GM12878 (cell line): ENCODE measurements at regions not wholly inside any gene's neighbourhood (a gene's known extent, or its start where the extent isn't known, plus 50 kb on each side); places are given as distances from the start of the nearest gene placed in this dataset.

Experiments used
- ATAC-seq: fragments of 200-7000 bp; cut with Tn5 transposase; 3 replicates; pipeline ENCODE4 v1.9.1; 2020; ENCODE audit warnings: mild to moderate bottlenecking, moderate library complexity
- BruUV-seq: library from RNA; stranded (reverse); fragments of 400-500 nt; replicated peaks from 2 replicates; lab custom pipeline; 2021; lab: Mats Ljungman, UMichigan
- CTCF ChIA-PET: fragments of 300-600 bp; sonication (Branson Sonifier 250); formaldehyde crosslinking; extraction: SDS; loops from one replicate; lab custom pipeline; 2021; ENCODE audit warnings: inconsistent platforms; lab: Yijun Ruan, JAX
- POLR2A ChIA-PET: fragments of 350-600 bp; formaldehyde crosslinking; extraction: SDS; loops from one replicate; lab custom pipeline; 2021; ENCODE audit warnings: inconsistent platforms; lab: Charles Lee
- RAD21 ChIA-PET: fragments of 300-600 bp; sonication (Branson Sonifier 250); formaldehyde crosslinking; loops from one replicate; lab custom pipeline; 2023; ENCODE audit warnings: antibody characterized with exemption; ENCODE audit not compliant: unreplicated experiment; lab: Charles Lee
- SMC1A ChIA-PET: fragments of 300-600 bp; sonication (Branson Sonifier 250); formaldehyde crosslinking; loops from one replicate; lab custom pipeline; 2023; ENCODE audit not compliant: unreplicated experiment, uncharacterized antibody; lab: Charles Lee
- DNase-seq: peaks from one replicate; pipeline ENCODE4 v3.0.0-alpha.2; 2011; ENCODE audit warnings: low read depth, low spot score
- FAIRE-seq: peaks from 3 replicates; lab custom pipeline; 2011; peaks lifted over from hg19 to GRCh38; lab: Jason Lieb, UNC
- H2AFZ ChIP-seq: 2 replicates; pipeline ENCODE4 v1.6.0; 2011; ENCODE audit warnings: low read depth, low read length, control low read depth; ENCODE audit not compliant: control insufficient read depth
- H3K27ac ChIP-seq: 2 replicates; pipeline ENCODE4 v1.5.1; 2011; ENCODE audit warnings: control low read depth; ENCODE audit not compliant: control insufficient read depth, insufficient read depth
- H3K27me3 ChIP-seq, 2 experiments: replicated peaks in 1 of 2; 2 replicates each; pipeline versions ENCODE4 v1.6.0 to v1.6.1; 2011; ENCODE audit warnings: low read length in 1 of 2; ENCODE audit not compliant: control insufficient read depth in 2 of 2, insufficient read depth in 2 of 2
- H3K36me3 ChIP-seq, 2 experiments: 2 replicates each; pipeline ENCODE4 v1.5.1; 2011; ENCODE audit warnings: low read length in 1 of 2; ENCODE audit not compliant: control insufficient read depth in 2 of 2, insufficient read depth in 2 of 2
- H3K4me1 ChIP-seq: 2 replicates; pipeline ENCODE4 v1.6.1; 2011; ENCODE audit warnings: mild to moderate bottlenecking, low read length, moderate library complexity, mixed read lengths; ENCODE audit not compliant: control insufficient read depth, insufficient read depth
- H3K4me2 ChIP-seq: 2 replicates; pipeline ENCODE4 v1.6.0; 2011; ENCODE audit warnings: control low read depth; ENCODE audit not compliant: control insufficient read depth, insufficient read depth
- H3K4me3 ChIP-seq: fragments of 200-600 bp; sonication (generic); 2 replicates; pipeline ENCODE4 v1.5.1; 2016
- H3K79me2 ChIP-seq: 2 replicates; pipeline ENCODE4 v1.6.0; 2011; ENCODE audit warnings: low read length; ENCODE audit not compliant: control insufficient read depth, insufficient read depth
- H3K9ac ChIP-seq: 2 replicates; pipeline ENCODE4 v1.8.0; 2011; ENCODE audit warnings: low read length, control low read depth, mixed read lengths; ENCODE audit not compliant: control insufficient read depth, insufficient read depth
- H3K9me3 ChIP-seq: replicated peaks from 3 replicates; pipeline ENCODE4 v1.5.1; 2011; ENCODE audit warnings: mild to moderate bottlenecking, low read length; ENCODE audit not compliant: control insufficient read depth, insufficient read depth
- H4K20me1 ChIP-seq: 2 replicates; pipeline ENCODE4 v1.6.0; 2011; ENCODE audit not compliant: control insufficient read depth, insufficient read depth
- BMI1 ChIP-seq: fragments of 450-650 bp; IDR thresholded peaks from 2 replicates; pipeline ENCODE4 v1.6.1; 2016; ENCODE audit warnings: mild to moderate bottlenecking, moderate library complexity, borderline replicate concordance
- KLF5 ChIP-seq: fragments of 450-650 bp; IDR thresholded peaks from 2 replicates; pipeline ENCODE4 v1.6.1; 2014; ENCODE audit warnings: mild to moderate bottlenecking; ENCODE audit not compliant: partially characterized antibody
- MLLT1 ChIP-seq: fragments of 450-650 bp; IDR thresholded peaks from 2 replicates; pipeline ENCODE4 v1.6.1; 2016; ENCODE audit warnings: mild to moderate bottlenecking
- RBBP5 ChIP-seq: fragments of 200-600 bp; sonication (generic); conservative IDR thresholded peaks from 2 replicates; pipeline ENCODE4 v1.6.1; 2016
- SIX5 ChIP-seq: IDR thresholded peaks from 2 replicates; pipeline ENCODE4 v1.6.1; 2011; ENCODE audit warnings: mild to moderate bottlenecking, low read depth, low read length, moderate library complexity; ENCODE audit not compliant: severe bottlenecking
- SP1 ChIP-seq: IDR thresholded peaks from one replicate; pipeline ENCODE4 v1.6.1; 2011; ENCODE audit warnings: low read depth, low read length
- WRNIP1 ChIP-seq: IDR thresholded peaks from 2 replicates; pipeline ENCODE4 v1.6.1; 2011; ENCODE audit warnings: low read depth, low read length, improper control_type of control experiment, borderline replicate concordance
- ZNF687 ChIP-seq: fragments of 450-650 bp; IDR thresholded peaks from 2 replicates; pipeline ENCODE4 v1.6.1; 2017; ENCODE audit warnings: mild to moderate bottlenecking, moderate library complexity
- WGBS: methylation state at CpG from one replicate; pipeline ENCODE4 v1.1.6; 2016; ENCODE audit warnings: low lambda C conversion rate; ENCODE audit not compliant: insufficient replicate concordance, insufficient coverage; ENCODE audit errors: missing lambda C conversion rate; 5-methylcytosine and 5-hydroxymethylcytosine counted together
- in situ Hi-C: fragments of 300-500 bp; cut with MboI; formaldehyde crosslinking; loops from 9 replicates; pipeline ENCODE4 v1.14.3; 2018; ENCODE audit warnings: mixed read lengths
- intact Hi-C: fragments of 100-400 bp; cut with micrococcal nuclease; formaldehyde crosslinking; loops from one replicate; pipeline ENCODE4 v1.14.2; 2022; ENCODE audit not compliant: unreplicated experiment

GRCh38 chr7:85896531-85896930, 709.7 kb upstream of the SEMA3D start:
- ChIA-PET RAD21 (no interaction called here), SMC1A (interaction anchor here (0.8 to 1.6 kb wide), 2 partner anchors 16 to 573 kb away, joined by 3 to 4 read pairs; no protein-coding TSS in a partner anchor), CTCF (interaction anchor here (0.6 kb wide), 1 partner anchor 11 kb away, joined by 3 read pairs; no protein-coding TSS in a partner anchor), POLR2A (no interaction called here)
- no peak overlapping the region for H2AFZ ChIP-seq
- no TSS peak for BruUV-seq
- intact Hi-C loops: loop anchor here (10.0 kb wide), 1 partner anchor 918 kb away; no protein-coding TSS in a partner anchor
- H3K4me1 ChIP-seq: no peaks in the 10 kb centered on the region
- in situ Hi-C loops: no loop called here
- H3K27ac ChIP-seq: no peak overlapping the region
- no peaks in the 10 kb centered on the region for H3K9me3 ChIP-seq
- H3K79me2 ChIP-seq: no peaks in the 10 kb centered on the region
- DNase-seq: no peak
- H3K27me3 ChIP-seq: no peaks in the 10 kb centered on the region
- H3K4me2 ChIP-seq: no peak overlapping the region
- no peak for FAIRE-seq
- TF ChIP-seq RBBP5 (no peak), BMI1 (no peak), SIX5 (no peak), WRNIP1 (no peak), KLF5 (no peak), MLLT1 (no peak)
- TF ChIP-seq, all 136 proteins: peak for 0
- Histone ChIP-seq H3K4me3 (no peak overlapping the region), H4K20me1 (no peaks in the 10 kb centered on the region), H3K36me3 (no peaks in the 10 kb centered on the region), H3K9ac (no peak overlapping the region)
- ATAC-seq: no peak

GRCh38 chr7:85895835-85896234, 709.0 kb upstream of the SEMA3D start:
- no peak overlapping the region for H3K4me3 ChIP-seq
- H3K4me2 ChIP-seq: no peak overlapping the region
- FAIRE-seq (no peak), ATAC-seq (no peak), DNase-seq (no peak)
- ChIA-PET POLR2A (no interaction called here), CTCF (no interaction called here), SMC1A (interaction anchor here (1.6 kb wide), 1 partner anchor 574 kb away, joined by 4 read pairs; no protein-coding TSS in a partner anchor), RAD21 (no interaction called here)
- no peak overlapping the region for H2AFZ ChIP-seq
- no TSS peak for BruUV-seq
- in situ Hi-C loops (no loop called here), intact Hi-C loops (loop anchor here (10.0 kb wide), 1 partner anchor 919 kb away; no protein-coding TSS in a partner anchor)
- H3K9ac ChIP-seq: no peak overlapping the region
- H3K27ac ChIP-seq: no peak overlapping the region
- no peaks in the 10 kb centered on the region for H3K4me1 ChIP-seq
- no peaks in the 10 kb centered on the region for H3K27me3 ChIP-seq
- TF ChIP-seq SP1 (no peak), ZNF687 (no peak)
- no peaks in the 10 kb centered on the region for H4K20me1 ChIP-seq
- WGBS: 36% methylated on average over 1 of the region's 1 CpG
- H3K79me2 ChIP-seq: no peaks in the 10 kb centered on the region
- H3K36me3 ChIP-seq: no peaks in the 10 kb centered on the region
- H3K9me3 ChIP-seq: no peaks in the 10 kb centered on the region
